Suprapubic skin (tissue), 4 donors: ENCODE measurements at regions not wholly inside any gene's neighbourhood (a gene's known extent, or its start where the extent isn't known, plus 50 kb on each side); places are given as distances from the start of the nearest gene placed in this dataset.
"Not testable (repeated sequence)": the region's sequence is repeated elsewhere in the genome, so short reads cannot be mapped to it uniquely, and the experiment has no call there.

Experiments
- DNase-seq, 2 donors: peaks; one replicate each; pipeline ENCODE4 v3.0.0-alpha.2; 2019; ENCODE audit warnings: low spot score in 2 of 2
- H3K27ac ChIP-seq: fragments of 200-600 bp; sonication (generic); one replicate; pipeline ENCODE4 v1.5.1; 2019
- H3K27me3 ChIP-seq: fragments of 200-600 bp; sonication (generic); one replicate; pipeline ENCODE4 v1.5.1; 2019
- H3K36me3 ChIP-seq: fragments of 200-600 bp; sonication (generic); one replicate; pipeline ENCODE4 v1.5.1; 2019
- H3K4me1 ChIP-seq: fragments of 200-600 bp; sonication (generic); one replicate; pipeline ENCODE4 v1.5.1; 2019
- H3K4me3 ChIP-seq: fragments of 200-600 bp; sonication (generic); one replicate; pipeline ENCODE4 v1.5.1; 2019; ENCODE audit warnings: mild to moderate bottlenecking
- H3K9me3 ChIP-seq: fragments of 200-600 bp; sonication (generic); one replicate; pipeline ENCODE4 v1.5.1; 2019
- CTCF ChIP-seq, 2 donors: fragments of 200-600 bp in 1 of 2; fragments of 450-650 bp in 1 of 2; sonication (generic) in 1 of 2; IDR thresholded peaks; one replicate each; pipeline ENCODE4 v1.5.1; 2016 to 2019; ENCODE audit warnings: antibody characterized with exemption in 2 of 2, mild to moderate bottlenecking in 1 of 2, moderate library complexity in 1 of 2
- EP300 ChIP-seq: sonication (generic); formaldehyde crosslinking; IDR thresholded peaks from one replicate; pipeline ENCODE4 v1.6.1; 2017; ENCODE audit warnings: antibody characterized with exemption
- POLR2A ChIP-seq, 2 donors: fragments of 450-650 bp; IDR thresholded peaks; one replicate each; pipeline ENCODE4 v1.6.1; 2017; ENCODE audit warnings: antibody characterized with exemption in 2 of 2, mild to moderate bottlenecking in 2 of 2, moderate library complexity in 2 of 2
- POLR2AphosphoS5 ChIP-seq, 3 donors: sonication (generic); formaldehyde crosslinking; IDR thresholded peaks; one replicate each; pipeline ENCODE4 v1.6.1; 2017; ENCODE audit warnings: antibody characterized with exemption in 3 of 3
- whole genome bisulfite sequencing: methylation state at CpG from one replicate; pipeline ENCODE4 v1.1.5; 2018; 5-methylcytosine and 5-hydroxymethylcytosine counted together

DNA sequence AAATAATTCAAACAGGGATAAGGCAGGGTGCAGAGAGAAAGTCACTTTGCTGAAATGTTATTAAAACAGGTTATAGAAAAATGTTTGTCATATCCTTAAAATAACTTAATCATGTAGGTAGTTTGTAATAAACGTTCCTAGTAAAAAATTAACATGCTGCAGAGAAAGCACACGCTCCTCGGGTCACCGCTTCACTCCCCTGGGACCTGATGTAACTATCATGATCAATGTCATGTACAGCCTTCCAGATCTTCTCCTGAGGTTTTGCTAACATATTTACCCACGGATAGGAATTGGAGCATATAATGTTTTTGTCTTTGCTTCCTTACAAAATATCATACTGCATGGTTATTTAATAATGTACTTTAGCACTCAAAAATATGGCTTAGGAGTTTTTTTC, 285.1 kb upstream of the TMEM132C start:
- Histone ChIP-seq H3K36me3 (no peaks in the 10 kb centered on the region), H3K4me1 (no peaks in the 10 kb centered on the region), H3K27ac (no peak overlapping the region), H3K27me3 (no peaks in the 10 kb centered on the region), H3K9me3 (no peaks in the 10 kb centered on the region), H3K4me3 (no peak overlapping the region)
- DNase-seq: no peak
- TF ChIP-seq CTCF (IDR thresholded peaks at IDR 0.05) (no peak), POLR2AphosphoS5 (IDR thresholded peaks at IDR 0.05) (no peak), EP300 (no peak), POLR2A (IDR thresholded peaks at IDR 0.05) (no peak)
- 65% methylated on average over 5 of the region's 5 CpGs for WGBS

GRCh38 chr12:127983213-127983791, 283.7 kb upstream of the TMEM132C start:
- 83% methylated on average over 3 of the region's 50 CpGs for WGBS

DNA sequence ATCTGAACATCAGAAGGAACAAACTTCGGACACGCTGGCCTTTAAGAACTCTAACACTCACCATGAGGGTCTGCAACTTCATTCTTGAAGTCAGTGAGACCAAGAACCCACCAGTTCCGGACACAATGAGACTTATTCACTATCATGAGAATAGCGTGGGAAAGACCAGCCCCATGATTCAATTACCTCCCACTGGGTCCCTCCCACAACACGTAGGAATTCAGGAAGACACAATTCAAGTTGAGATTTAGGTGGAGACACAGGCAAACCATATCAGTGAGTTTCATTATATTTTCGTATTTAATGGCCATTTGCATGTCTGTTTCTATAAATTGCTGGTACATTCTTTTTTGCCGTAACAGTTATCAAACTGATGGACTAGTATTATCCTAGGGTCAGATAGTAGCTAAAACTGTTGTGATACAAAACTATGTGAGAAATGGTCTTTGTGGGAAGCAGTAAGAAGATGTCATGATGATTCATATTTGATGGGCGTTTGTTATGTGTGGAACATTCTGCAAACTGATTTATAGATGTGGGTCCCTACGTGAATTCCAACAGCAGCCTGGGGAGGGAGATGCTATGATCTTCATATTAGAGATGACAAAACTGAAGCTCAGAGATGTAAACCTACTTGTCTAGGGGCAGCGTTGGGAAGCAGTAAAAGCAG, 282.4 kb upstream of the TMEM132C start:
- Histone ChIP-seq H3K36me3 (no peaks in the 10 kb centered on the region), H3K9me3 (no peaks in the 10 kb centered on the region), H3K27me3 (no peaks in the 10 kb centered on the region), H3K4me3 (no peak overlapping the region), H3K4me1 (no peaks in the 10 kb centered on the region), H3K27ac (no peak overlapping the region)
- DNase-seq: no peak
- 69% methylated on average over 10 of the region's 10 CpGs for WGBS
- TF ChIP-seq CTCF (IDR thresholded peaks at IDR 0.05): no peak
- no peak for TF ChIP-seq POLR2A (IDR thresholded peaks at IDR 0.05)
- TF ChIP-seq EP300: no peak
- TF ChIP-seq POLR2AphosphoS5 (IDR thresholded peaks at IDR 0.05): no peak

More at GRCh38 chr12:127983213-127983791, 283.7 kb upstream of the TMEM132C start:
- not testable (repeated sequence) for H3K27ac ChIP-seq, H3K27me3 ChIP-seq, DNase-seq, H3K9me3 ChIP-seq, H3K4me3 ChIP-seq, H3K4me1 ChIP-seq, H3K36me3 ChIP-seq

DNA sequence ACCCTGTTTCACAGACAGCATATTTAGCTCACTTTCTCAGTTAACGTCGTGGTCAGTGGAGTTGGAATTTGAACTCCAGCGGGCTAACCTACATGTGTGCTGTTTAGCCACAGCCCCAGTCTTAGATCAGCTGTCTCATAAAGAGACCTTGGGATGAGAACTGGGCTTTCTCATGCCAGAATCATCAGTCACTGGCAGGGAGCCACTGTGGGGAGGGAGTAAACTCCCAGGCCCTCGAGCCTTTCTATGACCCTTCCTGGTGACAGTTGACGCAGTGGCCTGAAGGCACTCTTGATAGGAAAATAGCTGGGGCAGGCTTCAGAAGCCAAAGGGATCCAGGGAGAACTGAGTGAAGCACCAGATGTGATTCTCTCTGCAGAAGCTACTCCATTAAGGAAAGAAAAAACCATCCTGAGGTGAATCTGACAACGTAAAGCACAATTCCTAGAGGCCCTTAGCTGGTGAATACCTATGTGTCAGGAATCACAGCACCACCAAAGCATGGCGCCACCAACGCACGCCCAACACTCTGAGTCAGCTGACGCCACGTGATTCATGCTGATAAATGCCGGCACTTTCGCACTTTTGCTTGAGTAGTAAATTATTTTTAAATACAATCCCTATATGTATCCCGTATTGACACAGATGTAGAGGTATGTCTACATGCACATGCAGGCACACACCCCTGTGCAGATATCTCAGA, 279.6 kb upstream of the TMEM132C start:
- Histone ChIP-seq H3K27ac (no peak overlapping the region), H3K36me3 (no peaks in the 10 kb centered on the region), H3K9me3 (no peaks in the 10 kb centered on the region), H3K4me3 (no peak overlapping the region), H3K27me3 (no peaks in the 10 kb centered on the region), H3K4me1 (no peaks in the 10 kb centered on the region)
- 76% methylated on average over 14 of the region's 14 CpGs for WGBS
- no peak for TF ChIP-seq EP300
- TF ChIP-seq POLR2A (IDR thresholded peaks at IDR 0.05): no peak
- TF ChIP-seq POLR2AphosphoS5 (IDR thresholded peaks at IDR 0.05): no peak
- TF ChIP-seq CTCF (IDR thresholded peaks at IDR 0.05): no peak
- no peak for DNase-seq

- TF ChIP-seq EP300 (no peak), CTCF (IDR thresholded peaks at IDR 0.05) (no peak), POLR2AphosphoS5 (IDR thresholded peaks at IDR 0.05) (no peak), POLR2A (IDR thresholded peaks at IDR 0.05) (no peak)
- Histone ChIP-seq H3K36me3 (no peaks in the 10 kb centered on the region), H3K27ac (no peak overlapping the region), H3K4me3 (no peak overlapping the region), H3K4me1 (no peaks in the 10 kb centered on the region), H3K9me3 (no peaks in the 10 kb centered on the region), H3K27me3 (no peaks in the 10 kb centered on the region)
- no peak for DNase-seq
- 80% methylated on average over 6 of the region's 6 CpGs for WGBS
Observed at GRCh38 chr12:127991485-127991884, 275.5 kb upstream of the TMEM132C start.
